Activated T-helper 9 cell treated with anti-CD3 and anti-CD28 coated beads, Interleukin-2, amount 50 U/mL, for 16 hours (primary cell): ENCODE measurements at regions not wholly inside any gene's neighbourhood (a gene's known extent, or its start where the extent isn't known, plus 50 kb on each side); places are given as distances from the start of the nearest gene placed in this dataset.

Experiments used
- DNase-seq: peaks from one replicate; pipeline ENCODE4 v3.0.0-alpha.2; 2020; ENCODE audit warnings: low read depth

GRCh38 chr16:51900221-51900780 is 646.6 kb downstream of the TOX3 start:
- DNase-seq: no peak

DNA sequence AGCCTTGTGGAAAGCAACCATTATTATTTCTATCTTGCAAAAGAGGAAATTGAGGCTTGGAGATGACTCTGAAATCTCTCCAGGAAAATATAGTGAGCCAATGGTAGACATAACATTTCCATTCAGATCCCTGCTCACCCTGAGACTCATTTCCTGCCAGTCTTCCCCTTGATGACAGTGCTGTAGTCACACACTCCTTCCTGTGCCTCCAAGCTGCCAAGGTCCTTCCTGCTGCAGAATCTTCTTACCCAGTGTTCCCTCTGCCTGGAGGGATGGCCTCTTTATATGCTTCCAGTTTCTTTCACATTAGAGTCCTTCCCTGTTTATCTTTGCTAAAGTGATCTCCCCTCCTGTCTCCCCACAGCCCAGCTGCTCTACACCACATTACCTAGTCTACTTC is 648.1 kb downstream of the TOX3 start:
- no peak for DNase-seq

- no peak for DNase-seq
These were observed 650.9 kb downstream of the TOX3 start for GRCh38 chr16:51896013-51896412.

- DNase-seq: no peak
These were observed 654.5 kb downstream of the TOX3 start for GRCh38 chr16:51892293-51893007.

DNA sequence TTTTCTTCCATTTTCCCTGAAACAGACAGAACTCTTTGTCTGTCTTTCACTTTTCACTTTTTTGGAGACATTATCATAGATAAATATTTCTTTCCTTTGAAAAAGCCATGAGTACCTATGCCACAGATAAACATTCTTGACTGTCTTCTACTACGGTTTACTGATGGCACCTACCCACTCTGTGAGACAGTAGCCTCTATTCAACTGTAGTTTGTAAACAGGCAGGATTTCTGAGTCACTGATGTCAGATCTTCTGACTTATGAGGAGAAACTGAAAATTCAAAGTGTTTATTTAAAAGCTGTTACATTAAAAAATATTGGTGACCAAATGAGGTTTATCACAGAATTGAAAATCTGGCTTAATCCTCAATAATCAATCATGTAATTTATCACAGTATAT is 658.4 kb downstream of the TOX3 start:
- DNase-seq: no peak

- no peak for DNase-seq
These were observed 658.9 kb downstream of the TOX3 start for GRCh38 chr16:51888016-51888415.

DNA sequence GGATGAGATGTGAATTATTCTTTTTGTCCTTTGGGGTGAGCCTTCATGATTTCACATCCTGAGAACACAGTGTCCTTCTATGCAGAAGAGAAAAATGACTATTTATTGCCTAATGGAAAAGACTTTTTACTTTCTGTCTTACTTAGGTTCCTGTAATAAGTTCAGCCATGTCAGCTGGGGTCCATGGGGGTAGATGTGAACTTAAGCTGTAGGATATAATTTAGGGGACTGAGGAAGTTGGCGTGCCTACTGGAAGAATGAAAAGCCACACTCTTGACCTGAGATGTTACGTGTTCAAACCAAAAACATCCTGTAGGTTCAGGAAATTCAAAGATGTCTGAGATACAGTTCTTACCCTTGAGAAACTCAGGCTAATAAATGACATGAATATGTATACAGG is 660.5 kb downstream of the TOX3 start:
- no peak for DNase-seq

DNA sequence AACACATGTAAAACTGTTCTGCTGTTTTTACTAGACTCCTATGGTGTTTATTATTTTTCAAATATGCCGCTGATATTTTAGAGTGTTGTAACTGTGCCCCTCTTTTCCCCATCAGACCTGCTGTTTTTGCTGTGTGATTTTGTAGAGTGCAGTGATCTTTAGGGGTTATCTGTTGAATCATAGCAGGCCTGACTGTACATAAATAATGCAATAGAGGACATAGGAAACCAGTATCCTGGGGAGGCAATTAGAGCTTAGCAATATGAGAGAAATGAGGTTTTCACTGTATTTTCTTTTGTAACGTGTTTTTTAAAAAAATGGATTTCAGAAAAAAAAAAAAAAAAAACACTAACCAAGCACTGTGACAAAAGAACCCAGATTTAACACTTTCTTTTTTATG is 662.2 kb downstream of the TOX3 start:
- DNase-seq: no peak

- DNase-seq: no peak
These were observed 665.2 kb downstream of the TOX3 start for GRCh38 chr16:51881731-51882130.

DNA sequence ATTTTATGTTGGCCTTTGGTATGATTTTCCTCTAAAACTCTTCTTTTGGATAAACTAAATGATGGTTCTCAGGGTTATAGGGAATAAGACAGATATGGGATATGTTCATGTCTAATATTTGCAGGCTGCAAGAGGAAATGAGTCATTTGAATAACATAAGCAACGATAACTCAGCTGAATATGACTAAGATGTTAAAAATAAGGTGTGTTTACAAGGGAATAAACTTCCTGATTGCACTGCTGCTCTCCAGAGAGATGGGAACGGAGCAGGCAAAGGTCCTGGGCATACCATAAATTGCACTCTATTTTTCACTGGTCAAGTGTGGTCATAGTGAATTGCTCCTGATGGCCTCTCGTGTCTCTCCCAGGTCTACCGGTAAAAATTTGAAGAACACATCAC is 666.2 kb downstream of the TOX3 start:
- DNase-seq: no peak

- DNase-seq: no peak
These were observed 669.3 kb downstream of the TOX3 start for GRCh38 chr16:51877686-51878085.

- DNase-seq: no peak
These were observed 670.0 kb downstream of the TOX3 start for GRCh38 chr16:51876934-51877333.

DNA sequence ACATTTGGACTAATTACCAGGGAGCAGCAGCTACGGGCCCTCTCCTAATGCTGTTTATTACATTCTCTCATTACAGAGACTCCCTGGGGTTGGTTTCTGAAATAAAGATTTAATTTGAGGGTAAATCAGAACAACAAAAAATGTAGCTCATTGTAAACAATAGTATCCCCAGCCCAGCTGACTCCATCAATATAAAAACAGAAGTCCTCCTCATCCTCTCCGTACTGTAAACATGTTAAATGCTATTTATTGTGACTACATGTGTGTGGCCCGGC is 670.4 kb downstream of the TOX3 start:
- DNase-seq: no peak

GRCh38 chr16:51875834-51876600 is 670.9 kb downstream of the TOX3 start:
- DNase-seq: no peak

GRCh38 chr16:51872524-51872923 is 674.4 kb downstream of the TOX3 start:
- no peak for DNase-seq

GRCh38 chr16:51870296-51870854 is 676.6 kb downstream of the TOX3 start:
- no peak for DNase-seq

DNA sequence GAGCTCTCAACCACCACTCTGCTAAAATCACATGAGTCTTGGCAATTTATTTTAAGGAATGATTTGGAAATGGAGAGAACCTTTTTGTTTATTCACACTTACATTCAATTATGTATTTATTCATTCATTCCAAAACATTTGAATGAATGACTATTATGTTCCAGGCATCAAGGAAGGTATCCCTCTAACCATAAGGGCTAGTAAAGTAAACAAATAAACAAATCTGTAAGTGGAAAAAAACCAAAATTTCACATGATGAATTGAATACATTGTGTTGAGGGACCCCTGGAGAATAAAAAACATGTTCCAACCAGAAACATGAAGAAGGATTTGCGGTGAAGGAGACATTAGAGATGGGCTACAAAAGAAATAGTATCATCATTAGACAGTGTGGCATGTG is 677.8 kb downstream of the TOX3 start:
- DNase-seq: no peak

DNA sequence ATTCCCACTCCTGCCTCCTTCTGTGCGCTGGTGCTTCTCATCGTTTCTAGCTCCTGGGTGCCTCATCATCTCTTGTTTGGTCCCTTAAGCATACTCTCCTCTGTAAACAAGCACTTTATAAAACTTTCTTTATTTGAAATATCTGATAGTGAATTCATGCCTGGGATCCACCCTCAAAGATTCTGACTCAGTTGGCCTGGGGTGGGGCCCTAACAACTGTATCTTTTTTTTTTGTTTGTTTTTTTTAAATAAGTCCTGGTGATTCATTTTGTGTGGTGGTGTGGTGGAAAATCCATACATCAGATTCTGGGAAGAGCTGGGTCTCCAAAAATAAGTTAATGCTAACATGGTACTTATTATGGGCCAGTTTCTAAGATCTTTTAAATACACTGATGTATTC is 678.3 kb downstream of the TOX3 start:
- DNase-seq: no peak

DNA sequence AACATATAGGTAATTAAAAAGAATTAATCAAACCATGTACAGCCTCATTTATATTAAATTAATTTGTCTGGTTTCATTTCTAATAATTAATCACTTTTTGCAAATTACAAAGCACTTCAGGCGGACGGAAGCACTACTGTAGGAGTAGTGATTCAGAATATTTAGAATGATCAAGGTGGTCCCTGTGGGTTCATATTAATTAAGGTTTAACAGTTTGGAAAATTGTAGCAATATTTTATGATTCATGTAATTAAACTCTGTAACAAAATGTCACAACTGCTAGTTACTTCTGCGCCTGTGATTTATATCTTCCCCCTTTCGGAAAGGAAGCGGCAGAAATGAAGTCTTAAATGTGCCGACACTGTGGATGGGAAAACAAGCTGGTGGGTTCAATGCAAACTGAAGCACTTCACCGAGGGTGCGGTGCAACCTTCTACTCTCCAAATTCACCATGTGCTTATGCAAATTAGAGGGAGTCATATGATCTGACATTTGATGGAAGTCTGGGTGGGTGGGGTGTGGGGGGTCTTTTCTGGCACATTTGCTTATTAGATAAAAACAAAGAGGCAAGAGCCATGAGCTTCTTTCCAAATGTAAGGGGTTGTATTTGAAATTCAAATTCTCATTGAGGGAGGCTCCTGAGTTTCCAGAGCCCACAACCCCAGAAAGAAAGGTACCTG is 679.4 kb downstream of the TOX3 start:
- DNase-seq: no peak

DNA sequence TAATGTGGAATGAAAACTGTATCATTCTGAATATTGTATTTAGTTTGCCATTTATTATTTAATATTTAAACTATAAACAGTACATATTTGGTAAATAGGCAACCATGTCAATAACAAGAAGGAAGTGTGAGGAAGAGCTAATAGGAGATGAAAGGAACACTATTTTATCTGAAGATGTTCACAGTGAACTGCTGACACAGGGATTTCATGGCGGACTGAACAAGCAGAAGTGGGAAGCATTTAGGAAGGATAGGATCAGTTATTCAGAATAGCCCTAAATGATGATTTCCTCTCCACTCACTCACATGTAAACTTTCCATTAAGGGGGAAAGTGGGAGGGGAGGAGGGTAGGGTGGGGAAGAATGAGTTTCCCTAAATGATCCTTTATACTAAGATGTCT is 682.4 kb downstream of the TOX3 start:
- DNase-seq: no peak

DNA sequence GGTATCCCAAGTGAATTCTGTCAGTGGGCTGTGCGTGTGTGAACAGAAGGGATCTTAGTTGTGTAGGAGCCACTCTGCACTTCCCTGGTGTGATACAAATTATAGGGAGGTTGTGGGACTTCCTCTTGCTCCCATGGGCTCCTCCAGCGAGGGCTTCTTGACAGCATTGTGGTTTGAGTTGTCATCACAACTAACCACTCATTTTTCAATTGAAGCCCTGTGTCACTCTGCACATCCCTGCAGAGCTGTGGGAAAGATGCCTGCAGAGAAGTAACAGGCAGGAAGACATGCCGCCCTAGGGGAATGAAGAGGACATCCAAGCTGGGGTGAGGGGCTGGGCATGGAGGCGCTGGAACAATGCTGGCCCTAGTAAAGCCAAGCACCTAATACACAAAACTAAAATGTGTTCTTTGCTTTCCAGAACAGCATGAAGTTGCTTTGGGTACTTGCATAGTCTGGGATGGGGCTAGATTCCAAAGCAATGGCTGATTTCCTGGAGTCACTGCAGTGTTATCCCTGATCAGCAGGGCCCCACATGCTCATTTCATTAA is 692.5 kb downstream of the TOX3 start:
- no peak for DNase-seq

DNA sequence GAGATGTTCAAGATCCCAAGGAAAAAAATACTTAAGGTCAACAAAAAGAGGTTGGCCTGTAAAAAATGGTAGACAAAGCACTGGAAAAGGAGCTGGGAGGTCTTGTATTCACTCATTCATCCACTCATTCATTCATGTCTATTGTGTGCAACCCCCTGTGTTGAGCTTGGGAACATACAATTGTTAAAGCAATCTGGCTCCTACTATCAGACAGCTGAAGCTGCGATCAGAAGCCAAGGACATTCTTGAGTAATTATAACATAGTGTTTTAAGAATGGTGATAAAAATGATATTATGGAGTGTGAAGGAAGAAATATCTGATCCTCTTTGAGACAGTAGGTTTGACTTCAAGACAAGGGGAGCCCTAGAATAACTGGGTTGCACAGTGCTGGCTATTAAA is 693.4 kb downstream of the TOX3 start:
- DNase-seq: no peak

GRCh38 chr16:51852892-51853291 is 694.1 kb downstream of the TOX3 start:
- DNase-seq: no peak
